CD14-positive monocyte (primary cell): ENCODE measurements at regions not wholly inside any gene's neighbourhood (a gene's known extent, or its start where the extent isn't known, plus 50 kb on each side); places are given as distances from the start of the nearest gene placed in this dataset.

Experiments used
- DNase-seq, 3 donors: peaks; one replicate each; pipeline ENCODE4 v3.0.0-alpha.2; 2011 to 2022
- H2AFZ ChIP-seq: 2 replicates; pipeline ENCODE4 v1.6.0; 2012; ENCODE audit warnings: mild to moderate bottlenecking, low read depth, low read length, inconsistent platforms; ENCODE audit not compliant: insufficient read depth, poor library complexity, severe bottlenecking
- H3K27ac ChIP-seq, 2 donors: 1 replicate in 1 of 2; 2 replicates in 1 of 2; pipeline ENCODE4 v1.5.1; 2012 to 2013; ENCODE audit warnings: low read length in 2 of 2, control low read depth in 1 of 2, inconsistent platforms in 1 of 2, low read depth in 1 of 2, mild to moderate bottlenecking in 1 of 2
- H3K27me3 ChIP-seq, 2 donors: one replicate each; pipeline versions ENCODE4 v1.6.0 to v1.6.1; 2011 to 2013; ENCODE audit warnings: low read length in 2 of 2; ENCODE audit not compliant: control insufficient read depth in 2 of 2, insufficient read depth in 2 of 2
- H3K36me3 ChIP-seq, 2 donors: replicated peaks in 1 of 2; 1 replicate in 1 of 2; 2 replicates in 1 of 2; pipeline versions ENCODE4 v1.5.1 to v1.6.1; 2012 to 2013; ENCODE audit warnings: low read length in 2 of 2, control low read depth in 1 of 2, inconsistent platforms in 1 of 2, mild to moderate bottlenecking in 1 of 2; ENCODE audit not compliant: insufficient read depth in 2 of 2, control insufficient read depth in 1 of 2
- H3K4me1 ChIP-seq, 2 donors: 1 replicate in 1 of 2; 2 replicates in 1 of 2; pipeline versions ENCODE4 v1.5.1 to v1.6.1; 2012 to 2013; ENCODE audit warnings: low read length in 2 of 2, control low read depth in 1 of 2, inconsistent platforms in 1 of 2, mild to moderate bottlenecking in 1 of 2, moderate library complexity in 1 of 2; ENCODE audit not compliant: insufficient read depth in 2 of 2, control insufficient read depth in 1 of 2
- H3K4me2 ChIP-seq: replicated peaks from 2 replicates; pipeline ENCODE3; 2012; ENCODE audit warnings: low read length, moderate library complexity, mild to moderate bottlenecking; ENCODE audit not compliant: poor library complexity, severe bottlenecking; ENCODE audit errors: extremely low read depth
- H3K4me3 ChIP-seq, 3 experiments: fragments of 200-600 bp in 1 of 3; sonication (generic) in 1 of 3; replicated peaks in 1 of 3; 1 replicate in 2 of 3; 2 replicates in 1 of 3; pipeline ENCODE4 v1.5.1; 2011 to 2013; ENCODE audit warnings: low read length in 3 of 3, mild to moderate bottlenecking in 3 of 3, control low read depth in 2 of 3, low read depth in 2 of 3, inconsistent platforms in 1 of 3, moderate library complexity in 1 of 3
- H3K79me2 ChIP-seq: 2 replicates; pipeline ENCODE4 v1.6.0; 2012; ENCODE audit warnings: mild to moderate bottlenecking, control low read depth, inconsistent platforms, low read length, moderate library complexity; ENCODE audit not compliant: insufficient read depth
- H3K9ac ChIP-seq: 2 replicates; pipeline ENCODE4 v1.6.0; 2017; ENCODE audit warnings: low read length, mild to moderate bottlenecking; ENCODE audit not compliant: insufficient read depth, poor library complexity, severe bottlenecking
- H3K9me3 ChIP-seq, 2 donors: replicated peaks in 1 of 2; 1 replicate in 1 of 2; 2 replicates in 1 of 2; pipeline versions ENCODE4 v1.5.1 to v1.6.1; 2012 to 2013; ENCODE audit warnings: low read length in 2 of 2, control low read depth in 1 of 2; ENCODE audit not compliant: control insufficient read depth in 1 of 2, insufficient read depth in 1 of 2
- H4K20me1 ChIP-seq: 2 replicates; pipeline ENCODE4 v1.6.0; 2012; ENCODE audit warnings: mild to moderate bottlenecking, low read length, control low read depth, moderate library complexity; ENCODE audit not compliant: insufficient read depth
- H3K27ac Mint-ChIP-seq, 7 donors: one replicate each; pipeline ENCODE4 v1.8.0; 2020; ENCODE audit warnings: mild to moderate bottlenecking in 7 of 7, mixed read lengths in 7 of 7, moderate library complexity in 6 of 7, inconsistent platforms in 2 of 7
- H3K27me3 Mint-ChIP-seq, 3 donors: one replicate each; pipeline ENCODE4 v1.8.0; 2021 to 2022; ENCODE audit warnings: low read depth in 3 of 3, mild to moderate bottlenecking in 3 of 3, mixed read lengths in 3 of 3, moderate library complexity in 3 of 3, inconsistent platforms in 1 of 3
- H3K36me3 Mint-ChIP-seq, 2 donors: one replicate each; pipeline ENCODE4 v1.8.0; 2020; ENCODE audit warnings: mixed read lengths in 2 of 2, inconsistent platforms in 1 of 2, mild to moderate bottlenecking in 1 of 2
- H3K4me1 Mint-ChIP-seq: one replicate; pipeline ENCODE4 v1.8.0; 2020; ENCODE audit warnings: mild to moderate bottlenecking, mixed read lengths
- H3K4me3 Mint-ChIP-seq, 2 donors: one replicate each; pipeline ENCODE4 v1.8.0; 2020; ENCODE audit warnings: mild to moderate bottlenecking in 2 of 2, mixed read lengths in 2 of 2, moderate library complexity in 1 of 2
- H3K9me3 Mint-ChIP-seq, 7 donors: one replicate each; pipeline ENCODE4 v1.8.0; 2020 to 2022; ENCODE audit warnings: mixed read lengths in 7 of 7, mild to moderate bottlenecking in 6 of 7, moderate library complexity in 6 of 7, inconsistent platforms in 2 of 7
- WGBS: methylation state at CpG from one replicate; pipeline ENCODE4 v1.1.5; 2013; ENCODE audit warnings: missing lambda C conversion rate; ENCODE audit not compliant: insufficient coverage; 5-methylcytosine and 5-hydroxymethylcytosine counted together
- intact Hi-C, 2 donors: fragments of 100-400 bp; cut with micrococcal nuclease; formaldehyde crosslinking; loops; one replicate each; pipeline versions ENCODE4 v1.15.0 to v1.15.1; 2023
- TF ChIP-seq, protein P1 (sequence below): fragments of 200-600 bp; IDR thresholded peaks from one replicate; pipeline ENCODE4 v1.8.0; 2022; ENCODE audit warnings: antibody characterized with exemption, mild to moderate bottlenecking

GRCh38 chr6:121816361-121816760 is 380.9 kb downstream of the GJA1 start:
- Histone ChIP-seq H3K36me3 (no peaks in the 10 kb centered on the region), H3K79me2 (no peaks in the 10 kb centered on the region), H3K4me1 (no peaks in the 10 kb centered on the region), H3K27ac (no peak overlapping the region), H3K9ac (no peak overlapping the region), H2AFZ (no peak overlapping the region), H3K27me3 (no peaks in the 10 kb centered on the region), H4K20me1 (no peaks in the 10 kb centered on the region), H3K4me2 (no peak overlapping the region), H3K4me3 (no peak overlapping the region), H3K9me3 (peaks cover 10 to 15% of the 10 kb centered on the region in 2 donors)
- WGBS: 75% methylated on average over 3 of the region's 4 CpGs
- no peak overlapping the region for H3K27ac Mint-ChIP-seq
- H3K27me3 Mint-ChIP-seq: no peaks in the 10 kb centered on the region
- no peak overlapping the region for H3K4me3 Mint-ChIP-seq
- no peaks in the 10 kb centered on the region for H3K36me3 Mint-ChIP-seq
- H3K9me3 Mint-ChIP-seq: peaks cover 2 to 15% (median 10%) of the 10 kb centered on the region in 7 donors
- TF ChIP-seq, protein P1, sequence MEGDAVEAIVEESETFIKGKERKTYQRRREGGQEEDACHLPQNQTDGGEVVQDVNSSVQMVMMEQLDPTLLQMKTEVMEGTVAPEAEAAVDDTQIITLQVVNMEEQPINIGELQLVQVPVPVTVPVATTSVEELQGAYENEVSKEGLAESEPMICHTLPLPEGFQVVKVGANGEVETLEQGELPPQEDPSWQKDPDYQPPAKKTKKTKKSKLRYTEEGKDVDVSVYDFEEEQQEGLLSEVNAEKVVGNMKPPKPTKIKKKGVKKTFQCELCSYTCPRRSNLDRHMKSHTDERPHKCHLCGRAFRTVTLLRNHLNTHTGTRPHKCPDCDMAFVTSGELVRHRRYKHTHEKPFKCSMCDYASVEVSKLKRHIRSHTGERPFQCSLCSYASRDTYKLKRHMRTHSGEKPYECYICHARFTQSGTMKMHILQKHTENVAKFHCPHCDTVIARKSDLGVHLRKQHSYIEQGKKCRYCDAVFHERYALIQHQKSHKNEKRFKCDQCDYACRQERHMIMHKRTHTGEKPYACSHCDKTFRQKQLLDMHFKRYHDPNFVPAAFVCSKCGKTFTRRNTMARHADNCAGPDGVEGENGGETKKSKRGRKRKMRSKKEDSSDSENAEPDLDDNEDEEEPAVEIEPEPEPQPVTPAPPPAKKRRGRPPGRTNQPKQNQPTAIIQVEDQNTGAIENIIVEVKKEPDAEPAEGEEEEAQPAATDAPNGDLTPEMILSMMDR: no peak
- H3K4me1 Mint-ChIP-seq: no peaks in the 10 kb centered on the region
- intact Hi-C loops: no loop called here
- DNase-seq: no peak

DNA sequence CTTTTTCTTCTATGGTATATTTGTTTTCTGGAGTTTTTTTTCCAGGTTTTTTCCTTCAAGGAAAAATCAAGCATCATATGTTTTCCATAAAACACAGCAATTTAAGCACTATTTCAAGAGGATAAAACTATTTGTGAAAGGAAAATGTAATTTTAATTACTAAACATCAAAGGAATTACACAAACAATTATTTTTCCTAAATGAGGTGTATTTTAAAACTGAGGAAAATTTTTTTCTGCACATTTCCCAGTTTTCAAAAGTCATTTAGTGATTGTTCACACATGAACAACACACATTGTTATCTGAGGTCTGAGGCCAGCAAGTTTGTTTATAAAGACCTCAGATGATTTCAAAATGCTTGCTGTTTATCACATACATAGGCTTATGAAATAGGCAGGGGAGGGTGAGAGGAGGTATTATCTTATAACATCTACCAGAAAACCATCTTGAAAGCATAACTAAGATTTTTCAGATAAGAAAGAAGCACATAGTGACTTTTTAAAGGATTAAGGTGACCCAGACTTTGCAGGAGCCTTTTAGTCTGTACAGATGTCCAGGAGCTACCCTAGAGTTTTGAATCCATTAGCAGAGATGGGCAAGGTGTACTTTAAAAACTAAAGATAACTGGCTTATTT is 381.6 kb downstream of the GJA1 start:
- intact Hi-C loops: no loop called here
- TF ChIP-seq, protein P1: no peak
- no peak overlapping the region for H3K27ac ChIP-seq
- Mint-ChIP-seq H3K4me1 (no peaks in the 10 kb centered on the region), H3K4me3 (no peak overlapping the region), H3K27me3 (peaks cover 0 to 2% (median 0%) of the 10 kb centered on the region in 3 donors), H3K9me3 (peaks cover 2 to 17% (median 13%) of the 10 kb centered on the region in 7 donors), H3K27ac (no peak overlapping the region), H3K36me3 (no peaks in the 10 kb centered on the region)
- H3K4me2 ChIP-seq: no peak overlapping the region
- peaks cover 13 to 15% of the 10 kb centered on the region in 2 donors for H3K9me3 ChIP-seq
- H3K27me3 ChIP-seq: no peaks in the 10 kb centered on the region
- no peaks in the 10 kb centered on the region for H3K4me1 ChIP-seq
- DNase-seq: no peak
- no peak overlapping the region for H3K9ac ChIP-seq
- H3K36me3 ChIP-seq: no peaks in the 10 kb centered on the region
- H3K4me3 ChIP-seq: no peak overlapping the region
- no peaks in the 10 kb centered on the region for H3K79me2 ChIP-seq
- H2AFZ ChIP-seq: no peak overlapping the region
- no peaks in the 10 kb centered on the region for H4K20me1 ChIP-seq
